K562 (cell line): ENCODE measurements at regions not wholly inside any gene's neighbourhood (a gene's known extent, or its start where the extent isn't known, plus 50 kb on each side); places are given as distances from the start of the nearest gene placed in this dataset.

ENCODE experiments used
- ATAC-seq: fragments of 200-7000 bp; cut with Tn5 transposase; 3 replicates; pipeline ENCODE4 v1.9.1; 2020; ENCODE audit warnings: moderate library complexity
- BruUV-seq: library from RNA; stranded (reverse); fragments of 400-500 nt; replicated peaks from 2 replicates; lab custom pipeline; 2021; lab: Mats Ljungman, UMichigan
- CTCF ChIA-PET: fragments of 300-600 bp; formaldehyde crosslinking; extraction: SDS; loops from one replicate; lab custom pipeline; 2021; ENCODE audit warnings: low intra/inter-chr PET ratio; lab: Yijun Ruan, JAX
- POLR2A ChIA-PET: fragments of 300-600, 350-650 bp; sonication (Branson Sonifier 250); formaldehyde crosslinking; extraction: SDS; loops from one replicate; lab custom pipeline; 2021; ENCODE audit warnings: antibody characterized with exemption, inconsistent platforms; lab: Yijun Ruan, JAX
- DNase-seq, 4 experiments: peaks; one replicate each; pipeline versions ENCODE4 v3.0.0 to v3.0.0-alpha.2; 2011 to 2018; ENCODE audit warnings: low spot score in 3 of 4, mixed read lengths in 3 of 4; ENCODE audit errors: extremely low read depth in 1 of 4
- FAIRE-seq: peaks from 2 replicates; lab custom pipeline; 2011; peaks lifted over from hg19 to GRCh38; lab: Jason Lieb, UNC
- H2AFZ ChIP-seq: 2 replicates; pipeline ENCODE4 v1.6.0; 2011; ENCODE audit warnings: low read depth, low read length, control low read depth, inconsistent platforms
- H3K27ac ChIP-seq: fragments of 200-600 bp; 3 replicates; pipeline ENCODE4 v1.8.0; 2011; ENCODE audit warnings: low read depth, mild to moderate bottlenecking, control low read depth, inconsistent platforms, low read length, moderate library complexity, mixed read lengths; ENCODE audit errors: extremely low read depth
- H3K27me3 ChIP-seq, 2 experiments: fragments of 300-600 bp in 1 of 2; 2 replicates in 1 of 2; 3 replicates in 1 of 2; pipeline versions ENCODE4 v1.6.0 to v1.8.0; 2011; ENCODE audit warnings: inconsistent platforms in 2 of 2, low read length in 2 of 2, mild to moderate bottlenecking in 1 of 2, mixed read lengths in 1 of 2, moderate library complexity in 1 of 2; ENCODE audit not compliant: control insufficient read depth in 2 of 2, insufficient read depth in 2 of 2
- H3K36me3 ChIP-seq: fragments of 300-600 bp; 3 replicates; pipeline ENCODE4 v1.8.0; 2011; ENCODE audit warnings: mild to moderate bottlenecking, low read length, inconsistent platforms; ENCODE audit not compliant: control insufficient read depth, insufficient read depth
- H3K4me1 ChIP-seq, 2 experiments: fragments of 200-600 bp in 1 of 2; replicated peaks in 1 of 2; 2 replicates in 1 of 2; 3 replicates in 1 of 2; pipeline versions ENCODE4 v1.5.1 to v1.8.0; 2011; ENCODE audit warnings: inconsistent platforms in 2 of 2, low read length in 2 of 2, mild to moderate bottlenecking in 1 of 2, mixed read lengths in 1 of 2, moderate library complexity in 1 of 2; ENCODE audit not compliant: control insufficient read depth in 2 of 2, insufficient read depth in 2 of 2
- H3K4me2 ChIP-seq: 2 replicates; pipeline ENCODE4 v1.6.1; 2011; ENCODE audit warnings: low read length, control low read depth, inconsistent platforms, mixed read lengths; ENCODE audit not compliant: insufficient read depth
- H3K4me3 ChIP-seq: fragments of 200-600 bp; sonication (generic), shearing (Covaris generic); 2 replicates; pipeline ENCODE4 v1.5.1; 2016; ENCODE audit warnings: control low read depth, inconsistent platforms
- H3K79me2 ChIP-seq: fragments of 200-600 bp; 3 replicates; pipeline ENCODE4 v1.8.0; 2011; ENCODE audit warnings: low read length, inconsistent platforms; ENCODE audit not compliant: control insufficient read depth, insufficient read depth
- H3K9ac ChIP-seq, 2 experiments: 2 replicates each; pipeline versions ENCODE4 v1.6.0 to v1.6.1; 2011; ENCODE audit warnings: low read depth in 2 of 2, low read length in 2 of 2, control low read depth in 1 of 2, inconsistent platforms in 1 of 2, mild to moderate bottlenecking in 1 of 2, mixed read lengths in 1 of 2; ENCODE audit not compliant: insufficient read depth in 1 of 2
- H3K9me1 ChIP-seq: one replicate; pipeline ENCODE4 v1.6.0; 2011; ENCODE audit warnings: inconsistent platforms, mild to moderate bottlenecking, low read length, moderate library complexity; ENCODE audit not compliant: control insufficient read depth, insufficient read depth
- H3K9me3 ChIP-seq: replicated peaks from 2 replicates; pipeline ENCODE4 v1.5.1; 2011; ENCODE audit warnings: low read depth, low read length, inconsistent platforms; ENCODE audit not compliant: control insufficient read depth, insufficient read depth
- H4K20me1 ChIP-seq: replicated peaks from 2 replicates; pipeline ENCODE4 v1.6.1; 2011; ENCODE audit warnings: low read length, inconsistent platforms, mixed read lengths; ENCODE audit not compliant: control insufficient read depth, insufficient read depth
- ARID2 ChIP-seq: fragments of 450-650 bp; IDR thresholded peaks from 2 replicates; pipeline ENCODE4 v1.6.1; 2017; ENCODE audit warnings: antibody characterized with exemption, mild to moderate bottlenecking
- HSF4 ChIP-seq: fragments of 250-450 bp; sonication (Bioruptor Pico); IDR thresholded peaks from 2 replicates; pipeline ENCODE4 v2.1.2; 2022; ENCODE audit warnings: mild to moderate bottlenecking, moderate library complexity, borderline replicate concordance
- KDM2B ChIP-seq: fragments of 250-450 bp; sonication (Bioruptor Pico); IDR thresholded peaks from 2 replicates; pipeline ENCODE4 v1.8.0; 2021; ENCODE audit warnings: mild to moderate bottlenecking, moderate library complexity
- MAFG ChIP-seq: fragments of 450-650 bp; conservative IDR thresholded peaks from 2 replicates; pipeline ENCODE4 v1.6.1; 2016; ENCODE audit warnings: missing genetic modification characterization, missing compliant biosample characterization
- PTBP1 ChIP-seq: fragments of 200-400 bp; formaldehyde crosslinking; IDR thresholded peaks from 2 replicates; pipeline ENCODE4 v1.6.1; 2017; ENCODE audit warnings: low read depth, low read length
- PTTG1 ChIP-seq: fragments of 450-650 bp; IDR thresholded peaks from 2 replicates; pipeline ENCODE4 v1.6.1; 2016; ENCODE audit warnings: low read depth, mild to moderate bottlenecking, missing genetic modification characterization, missing compliant biosample characterization
- RAD51 ChIP-seq: fragments of 450-650 bp; IDR thresholded peaks from 2 replicates; pipeline ENCODE4 v1.7.1; 2016; ENCODE audit warnings: low read depth, mild to moderate bottlenecking, borderline replicate concordance
- RBM14 ChIP-seq: fragments of 200-400 bp; formaldehyde crosslinking; IDR thresholded peaks from 2 replicates; pipeline ENCODE4 v1.6.1; 2018; ENCODE audit warnings: low read depth, mild to moderate bottlenecking, low read length, moderate library complexity, borderline replicate concordance; ENCODE audit not compliant: insufficient read depth
- ZBTB17 ChIP-seq: fragments of 450-650 bp; formaldehyde crosslinking; IDR thresholded peaks from 2 replicates; pipeline ENCODE4 v1.4.0; 2020; ENCODE audit warnings: mild to moderate bottlenecking
- ZC3H11A ChIP-seq: IDR thresholded peaks from 2 replicates; pipeline ENCODE4 v1.6.1; 2012; ENCODE audit warnings: low read depth, low read length, improper control_type of control experiment
- ZNF586 ChIP-seq: fragments of 450-650 bp; formaldehyde crosslinking; conservative IDR thresholded peaks from 2 replicates; pipeline ENCODE4 v1.4.0; 2020; ENCODE audit warnings: mild to moderate bottlenecking, moderate library complexity
- WGBS: fragments of 100-300 bp; shearing (Covaris generic); methylation state at CpG from one replicate; pipeline ENCODE4 v1.1.6; 2016; ENCODE audit warnings: low coverage, mixed read lengths; ENCODE audit not compliant: insufficient coverage; ENCODE audit errors: missing lambda C conversion rate; 5-methylcytosine and 5-hydroxymethylcytosine counted together
- in situ Hi-C: fragments of 300-500 bp; cut with MboI; formaldehyde crosslinking; loops from 4 replicates; pipeline ENCODE4 v1.15.0; 2018; ENCODE audit warnings: inconsistent platforms, mixed read lengths
- intact Hi-C: fragments of 100-400 bp; cut with micrococcal nuclease; formaldehyde crosslinking; loops from 2 replicates; pipeline ENCODE4 v1.14.2; 2022
- TF ChIP-seq, protein P1 (sequence below): sonication (generic); formaldehyde crosslinking; IDR thresholded peaks from 2 replicates; pipeline ENCODE4 v1.8.1; 2023; ENCODE audit warnings: mild to moderate bottlenecking, missing genetic modification reagents
- TF ChIP-seq, protein P2 (sequence below): fragments of 250-450 bp; sonication (Bioruptor Pico); IDR thresholded peaks from 2 replicates; pipeline ENCODE4 v1.8.0; 2021; ENCODE audit warnings: mild to moderate bottlenecking, moderate library complexity
- TF ChIP-seq, protein P3 (sequence below): sonication (generic); formaldehyde crosslinking; IDR thresholded peaks from 2 replicates; pipeline ENCODE4 v1.8.0; 2022; ENCODE audit warnings: missing genetic modification reagents, mild to moderate bottlenecking, moderate library complexity, borderline replicate concordance
- TF ChIP-seq, protein P4 (sequence below): fragments of 450-650 bp; IDR thresholded peaks from 2 replicates; pipeline ENCODE4 v1.6.1; 2016; ENCODE audit warnings: missing biosample characterization, missing genetic modification characterization
- TF ChIP-seq, protein P5 (sequence below): fragments of 450-650 bp; IDR thresholded peaks from 2 replicates; pipeline ENCODE4 v1.6.1; 2016; ENCODE audit warnings: antibody characterized with exemption

DNA sequence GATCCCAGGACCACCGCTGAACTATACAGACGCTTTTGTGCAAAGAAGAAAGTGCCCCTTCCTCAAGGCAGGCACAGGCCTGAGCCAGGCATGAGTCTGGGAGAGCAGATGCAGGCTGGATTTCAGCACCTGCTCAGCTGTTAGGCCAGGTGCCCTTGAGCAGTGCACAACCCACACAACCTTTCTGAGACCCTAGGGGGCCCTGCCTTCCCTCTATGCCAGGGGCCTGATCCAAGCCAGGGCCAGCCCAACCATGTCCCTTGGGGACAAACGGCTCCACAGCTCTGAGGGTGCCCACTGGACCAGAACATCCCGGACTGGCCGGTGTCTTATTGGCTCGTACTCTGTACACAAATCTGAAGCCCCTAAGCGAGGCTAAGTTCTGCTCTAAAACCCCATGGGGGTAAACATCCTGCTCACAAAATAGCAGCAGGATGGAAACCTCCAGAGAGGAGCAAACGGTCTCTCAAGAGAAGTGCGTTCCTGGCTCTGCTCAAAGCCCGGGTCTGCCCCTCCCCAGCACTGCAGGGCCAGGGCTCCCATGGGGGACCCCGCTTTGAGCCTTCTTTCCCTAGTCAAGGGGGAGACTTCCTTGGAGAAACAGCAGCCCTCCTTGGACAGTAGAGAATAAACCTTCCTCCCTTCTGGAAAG is 275.1 kb downstream of the NPHP4 start:
- Histone ChIP-seq H3K4me3 (no peak overlapping the region), H3K79me2 (no peaks in the 10 kb centered on the region), H3K27me3 (peaks cover 21 to 60% of the 10 kb centered on the region in 2 experiments; a peak in 4 of 5 replicates), H4K20me1 (0 out of 2 replicates have a peak, but pooled peaks cover 3% of the 10 kb centered on the region), H2AFZ (no peak overlapping the region), H3K4me2 (no peak overlapping the region), H3K4me1 (no peaks in the 10 kb centered on the region; a peak in 1 of 5 replicates), H3K9me3 (no peaks in the 10 kb centered on the region), H3K9ac (no peak overlapping the region), H3K27ac (no peak overlapping the region), H3K36me3 (no peaks in the 10 kb centered on the region), H3K9me1 (no peaks in the 10 kb centered on the region)
- DNase-seq (no peak), ATAC-seq (no peak), FAIRE-seq (no peak)
- WGBS = 1% methylated on average over 11 of the region's 11 CpGs
- BruUV-seq = no TSS peak
- intact Hi-C loops = no loop called here
- ChIA-PET CTCF (no interaction called here), POLR2A (interaction anchor here (0.6 to 1.3 kb wide), 3 partner anchors 12 to 169 kb away, joined by 3 to 5 read pairs (median 4); no protein-coding TSS in a partner anchor)
- in situ Hi-C loops = no loop called here
- TF ChIP-seq ARID2 (no peak), RAD51 (no peak), ZC3H11A (no peak), ZBTB17 (CRISPR knock-in tag) (no peak), KDM2B (no peak), RBM14 (no peak), HSF4 (CRISPR knock-in tag) (no peak), PTTG1 (no peak), MAFG (no peak), ZNF586 (CRISPR knock-in tag) (no peak), PTBP1 (no peak)
- TF ChIP-seq, protein P1, sequence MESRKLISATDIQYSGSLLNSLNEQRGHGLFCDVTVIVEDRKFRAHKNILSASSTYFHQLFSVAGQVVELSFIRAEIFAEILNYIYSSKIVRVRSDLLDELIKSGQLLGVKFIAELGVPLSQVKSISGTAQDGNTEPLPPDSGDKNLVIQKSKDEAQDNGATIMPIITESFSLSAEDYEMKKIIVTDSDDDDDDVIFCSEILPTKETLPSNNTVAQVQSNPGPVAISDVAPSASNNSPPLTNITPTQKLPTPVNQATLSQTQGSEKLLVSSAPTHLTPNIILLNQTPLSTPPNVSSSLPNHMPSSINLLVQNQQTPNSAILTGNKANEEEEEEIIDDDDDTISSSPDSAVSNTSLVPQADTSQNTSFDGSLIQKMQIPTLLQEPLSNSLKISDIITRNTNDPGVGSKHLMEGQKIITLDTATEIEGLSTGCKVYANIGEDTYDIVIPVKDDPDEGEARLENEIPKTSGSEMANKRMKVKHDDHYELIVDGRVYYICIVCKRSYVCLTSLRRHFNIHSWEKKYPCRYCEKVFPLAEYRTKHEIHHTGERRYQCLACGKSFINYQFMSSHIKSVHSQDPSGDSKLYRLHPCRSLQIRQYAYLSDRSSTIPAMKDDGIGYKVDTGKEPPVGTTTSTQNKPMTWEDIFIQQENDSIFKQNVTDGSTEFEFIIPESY (CRISPR knock-in tag) = no peak
- TF ChIP-seq, protein P2, sequence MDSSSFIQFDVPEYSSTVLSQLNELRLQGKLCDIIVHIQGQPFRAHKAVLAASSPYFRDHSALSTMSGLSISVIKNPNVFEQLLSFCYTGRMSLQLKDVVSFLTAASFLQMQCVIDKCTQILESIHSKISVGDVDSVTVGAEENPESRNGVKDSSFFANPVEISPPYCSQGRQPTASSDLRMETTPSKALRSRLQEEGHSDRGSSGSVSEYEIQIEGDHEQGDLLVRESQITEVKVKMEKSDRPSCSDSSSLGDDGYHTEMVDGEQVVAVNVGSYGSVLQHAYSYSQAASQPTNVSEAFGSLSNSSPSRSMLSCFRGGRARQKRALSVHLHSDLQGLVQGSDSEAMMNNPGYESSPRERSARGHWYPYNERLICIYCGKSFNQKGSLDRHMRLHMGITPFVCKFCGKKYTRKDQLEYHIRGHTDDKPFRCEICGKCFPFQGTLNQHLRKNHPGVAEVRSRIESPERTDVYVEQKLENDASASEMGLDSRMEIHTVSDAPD (CRISPR knock-in tag) = no peak
- TF ChIP-seq, protein P3, sequence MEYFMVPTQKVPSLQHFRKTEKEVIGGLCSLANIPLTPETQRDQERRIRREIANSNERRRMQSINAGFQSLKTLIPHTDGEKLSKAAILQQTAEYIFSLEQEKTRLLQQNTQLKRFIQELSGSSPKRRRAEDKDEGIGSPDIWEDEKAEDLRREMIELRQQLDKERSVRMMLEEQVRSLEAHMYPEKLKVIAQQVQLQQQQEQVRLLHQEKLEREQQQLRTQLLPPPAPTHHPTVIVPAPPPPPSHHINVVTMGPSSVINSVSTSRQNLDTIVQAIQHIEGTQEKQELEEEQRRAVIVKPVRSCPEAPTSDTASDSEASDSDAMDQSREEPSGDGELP (CRISPR knock-in tag) = no peak
- TF ChIP-seq, protein P4, sequence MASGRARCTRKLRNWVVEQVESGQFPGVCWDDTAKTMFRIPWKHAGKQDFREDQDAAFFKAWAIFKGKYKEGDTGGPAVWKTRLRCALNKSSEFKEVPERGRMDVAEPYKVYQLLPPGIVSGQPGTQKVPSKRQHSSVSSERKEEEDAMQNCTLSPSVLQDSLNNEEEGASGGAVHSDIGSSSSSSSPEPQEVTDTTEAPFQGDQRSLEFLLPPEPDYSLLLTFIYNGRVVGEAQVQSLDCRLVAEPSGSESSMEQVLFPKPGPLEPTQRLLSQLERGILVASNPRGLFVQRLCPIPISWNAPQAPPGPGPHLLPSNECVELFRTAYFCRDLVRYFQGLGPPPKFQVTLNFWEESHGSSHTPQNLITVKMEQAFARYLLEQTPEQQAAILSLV = no peak
- TF ChIP-seq, protein P5, sequence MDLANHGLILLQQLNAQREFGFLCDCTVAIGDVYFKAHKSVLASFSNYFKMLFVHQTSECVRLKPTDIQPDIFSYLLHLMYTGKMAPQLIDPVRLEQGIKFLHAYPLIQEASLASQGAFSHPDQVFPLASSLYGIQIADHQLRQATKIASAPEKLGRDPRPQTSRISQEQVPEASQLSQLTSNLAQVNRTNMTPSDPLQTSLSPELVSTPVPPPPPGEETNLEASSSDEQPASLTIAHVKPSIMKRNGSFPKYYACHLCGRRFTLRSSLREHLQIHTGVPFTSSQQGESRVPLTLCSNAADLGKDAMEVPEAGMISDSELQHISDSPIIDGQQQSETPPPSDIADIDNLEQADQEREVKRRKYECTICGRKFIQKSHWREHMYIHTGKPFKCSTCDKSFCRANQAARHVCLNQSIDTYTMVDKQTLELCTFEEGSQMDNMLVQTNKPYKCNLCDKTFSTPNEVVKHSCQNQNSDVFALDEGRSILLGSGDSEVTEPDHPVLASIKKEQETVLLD = no peak
